GM19452 (cell line): ENCODE measurements at regions not wholly inside any gene's neighbourhood (a gene's known extent, or its start where the extent isn't known, plus 50 kb on each side); places are given as distances from the start of the nearest gene placed in this dataset.
"Not testable (repeated sequence)": the region's sequence is repeated elsewhere in the genome, so short reads cannot be mapped to it uniquely, and the experiment has no call there.

Source experiments
- ATAC-seq: cut with Tn5 transposase; IDR thresholded peaks from one replicate; pipeline ENCODE4 v1.9.1; 2021; ENCODE audit not compliant: unreplicated experiment

- ATAC-seq = no peak
Measured at GRCh38 chr12:131287015-131287937, 333.6 kb downstream of the ADGRD1 start.

GRCh38 chr12:131287938-131288764, 334.4 kb downstream of the ADGRD1 start:
- no peak for ATAC-seq

GRCh38 chr12:131288765-131289695, 335.3 kb downstream of the ADGRD1 start:
- not testable (repeated sequence) for ATAC-seq

DNA sequence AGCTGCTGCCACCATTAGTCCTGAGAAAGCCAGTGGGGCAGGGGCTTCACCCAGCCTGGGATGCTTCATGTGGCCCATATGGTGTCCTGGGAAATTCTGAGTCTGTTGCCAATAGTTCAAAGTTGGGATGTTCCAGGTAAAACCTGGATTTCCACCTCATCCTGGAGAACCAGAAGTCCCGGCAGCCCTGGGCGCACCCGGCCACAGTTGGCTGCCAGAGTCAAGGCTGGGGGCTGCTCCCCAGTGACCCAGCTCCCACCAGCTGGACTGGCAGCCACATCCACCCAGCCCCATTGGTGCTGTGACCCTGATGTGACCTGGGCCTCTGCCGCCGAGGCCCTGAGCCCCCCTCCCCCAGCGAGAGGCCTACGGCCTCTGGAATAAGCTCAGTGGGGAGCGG, 336.1 kb downstream of the ADGRD1 start:
- not testable (repeated sequence) for ATAC-seq

GRCh38 chr12:131290255-131290959, 336.7 kb downstream of the ADGRD1 start:
- ATAC-seq = no peak

GRCh38 chr12:131293071-131294015, 339.6 kb downstream of the ADGRD1 start:
- not testable (repeated sequence) for ATAC-seq

GRCh38 chr12:131294716-131295115, 341.0 kb downstream of the ADGRD1 start:
- not testable (repeated sequence) for ATAC-seq

DNA sequence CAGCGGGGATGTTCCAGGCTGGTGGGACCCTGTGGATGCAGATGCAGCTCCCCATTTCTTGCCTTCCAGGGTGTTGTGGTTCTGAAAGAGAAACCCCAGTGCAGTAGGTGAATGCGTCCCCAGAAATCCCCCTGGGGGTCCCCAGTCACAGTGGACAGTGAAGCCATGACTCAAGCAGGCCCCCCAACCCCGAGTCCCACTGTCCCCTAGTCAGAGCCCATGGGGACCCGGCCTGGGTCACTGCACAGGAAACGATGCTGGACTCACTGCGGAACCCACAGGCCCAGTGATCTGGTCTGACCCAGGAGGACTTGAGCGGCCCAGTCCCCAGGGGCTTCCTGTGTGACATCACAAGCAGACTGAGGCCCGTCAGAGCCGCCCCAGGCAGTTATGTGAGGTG, 341.4 kb downstream of the ADGRD1 start:
- not testable (repeated sequence) for ATAC-seq

DNA sequence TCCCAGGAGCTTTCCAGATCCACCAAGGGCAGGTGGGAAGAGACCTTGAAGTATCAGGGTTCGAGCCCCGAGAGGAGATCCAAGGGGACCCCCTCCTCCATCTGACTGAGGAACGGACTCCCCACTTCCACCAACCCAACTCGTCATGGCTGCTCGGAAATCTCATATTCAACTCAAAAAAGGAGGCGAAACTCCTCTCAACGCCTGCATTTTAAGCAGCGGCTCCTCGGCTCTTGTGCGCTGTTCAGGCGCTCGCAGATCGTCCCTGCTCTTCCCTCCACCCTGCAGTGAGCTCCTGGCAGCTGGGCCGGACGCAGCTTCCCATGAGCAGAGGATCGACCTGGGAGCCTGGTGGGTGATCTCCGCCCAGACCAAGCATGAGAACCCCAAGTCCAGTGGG, 341.9 kb downstream of the ADGRD1 start:
- ATAC-seq = not testable (repeated sequence)

GRCh38 chr12:131296136-131296535, 342.4 kb downstream of the ADGRD1 start:
- not testable (repeated sequence) for ATAC-seq

- ATAC-seq = not testable (repeated sequence)
Measured at GRCh38 chr12:131296651-131297050, 342.9 kb downstream of the ADGRD1 start.

DNA sequence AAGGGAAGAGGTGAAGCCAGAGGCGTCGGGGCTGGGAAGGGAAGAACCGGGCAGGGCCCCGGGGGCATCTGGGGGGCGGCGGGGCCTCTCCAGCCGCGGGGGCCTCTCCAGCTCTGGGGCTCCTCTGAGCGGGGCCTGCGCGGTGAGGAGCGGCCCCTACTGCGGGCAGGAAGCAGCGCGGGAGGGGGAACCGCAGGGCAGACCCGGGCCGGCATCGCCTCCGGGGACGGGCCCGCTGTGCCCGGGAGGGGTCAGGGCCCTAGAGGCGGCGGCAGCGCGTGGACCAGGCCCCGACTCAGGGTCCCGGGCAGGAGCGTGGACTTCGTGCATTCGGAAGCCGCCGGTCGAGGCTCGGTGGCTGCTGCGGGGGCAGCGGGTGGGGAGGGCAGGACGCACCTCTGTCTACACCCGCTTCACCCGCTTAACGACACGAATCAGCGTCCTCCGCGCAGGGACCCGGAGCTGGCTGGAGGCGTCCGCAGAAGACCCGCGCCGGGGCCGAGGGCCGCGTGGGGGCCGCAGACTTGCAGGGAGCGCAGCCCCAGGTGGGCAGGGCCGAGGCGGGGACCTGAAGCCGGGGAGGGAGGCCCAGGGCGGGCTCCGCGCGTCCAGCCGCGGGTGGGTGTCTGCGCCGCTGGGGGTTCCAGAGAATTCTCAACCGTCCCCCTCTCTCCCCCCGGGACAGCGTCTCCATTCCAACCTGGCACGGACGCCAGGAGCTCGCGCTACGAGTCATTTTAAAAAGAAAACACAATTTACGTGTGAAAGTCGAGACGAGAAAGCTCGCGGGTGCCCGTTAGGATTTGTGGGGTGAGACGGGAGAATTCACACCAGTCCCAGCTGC, 345.0 kb downstream of the ADGRD1 start:
- ATAC-seq = not testable (repeated sequence)

- ATAC-seq = not testable (repeated sequence)
Measured at GRCh38 chr12:131299370-131299701, 345.6 kb downstream of the ADGRD1 start.

DNA sequence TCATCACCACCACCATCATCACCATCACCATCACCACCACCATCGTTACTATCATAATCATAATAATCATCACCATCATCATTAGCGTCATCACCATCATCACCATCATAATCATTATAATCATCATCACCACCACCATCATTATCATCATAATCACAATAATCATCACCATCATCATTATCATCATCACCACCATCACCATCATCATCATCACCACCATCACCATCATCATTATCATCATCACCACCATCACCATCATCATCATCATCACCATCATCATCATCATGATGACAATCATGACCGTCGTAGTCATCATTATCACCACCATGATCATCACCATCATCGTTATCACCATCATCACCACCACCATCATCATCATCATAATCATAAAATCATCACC, 349.9 kb downstream of the ADGRD1 start:
- not testable (repeated sequence) for ATAC-seq

GRCh38 chr12:131304642-131305041, 350.9 kb downstream of the ADGRD1 start:
- ATAC-seq = not testable (repeated sequence)

GRCh38 chr12:131309700-131310099, 356.0 kb downstream of the ADGRD1 start:
- ATAC-seq = no peak

DNA sequence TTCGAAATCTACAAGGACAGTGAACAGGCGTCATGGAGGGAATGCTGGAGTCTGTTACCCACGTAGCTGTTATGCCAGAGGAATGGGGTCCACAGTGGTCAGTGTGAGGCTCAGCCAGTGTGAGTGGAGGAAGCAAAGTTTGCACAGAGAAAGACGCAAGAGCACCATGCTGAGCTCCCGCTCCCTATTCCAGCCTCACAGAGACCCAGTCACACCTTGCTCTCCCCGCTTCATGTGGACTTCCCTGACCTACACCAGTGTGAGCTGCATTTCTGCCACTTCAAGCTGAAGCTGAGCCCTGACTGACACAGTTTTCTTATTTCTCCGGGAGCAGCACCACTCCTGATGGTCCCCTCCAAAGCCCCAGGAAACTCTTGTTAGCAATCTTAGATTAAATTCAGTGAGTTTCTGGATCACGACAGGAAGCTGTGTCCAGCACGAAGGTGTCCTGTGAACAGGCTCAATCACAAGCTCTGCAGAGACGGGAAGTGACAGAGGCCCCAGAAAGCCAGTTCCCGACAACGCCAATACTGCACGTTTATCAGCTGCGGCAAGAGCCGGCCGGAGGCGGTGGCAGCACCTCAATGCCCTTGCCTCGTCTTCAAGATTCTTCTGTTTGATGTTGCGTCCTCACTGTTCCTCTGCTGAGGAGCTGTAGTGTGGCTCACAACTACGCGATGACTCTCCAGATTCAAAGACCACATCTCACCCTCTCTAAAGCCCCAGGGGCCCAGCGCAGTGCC, 356.7 kb downstream of the ADGRD1 start:
- not testable (repeated sequence) for ATAC-seq
